B cell (primary cell): ENCODE measurements at regions not wholly inside any gene's neighbourhood (a gene's known extent, or its start where the extent isn't known, plus 50 kb on each side); places are given as distances from the start of the nearest gene placed in this dataset.

Experiments used
- CTCF ChIP-seq: fragments of 200-600 bp; IDR thresholded peaks from one replicate; pipeline ENCODE4 v1.8.0; 2022; ENCODE audit warnings: antibody characterized with exemption, mild to moderate bottlenecking
- EZH2 ChIP-seq: IDR thresholded peaks from 2 replicates; pipeline ENCODE4 v1.6.1; 2012; ENCODE audit warnings: borderline replicate concordance, low read depth, mild to moderate bottlenecking, moderate library complexity, low read length; ENCODE audit not compliant: insufficient read depth, poor library complexity, severe bottlenecking

GRCh38 chr9:80066931-80067330 is 495.2 kb downstream of the TLE4 start:
- TF ChIP-seq CTCF (no peak), EZH2 (no peak)
